ENCODE measurements at regions not wholly inside any gene's neighbourhood (a gene's known extent, or its start where the extent isn't known, plus 50 kb on each side); places are given as distances from the start of the nearest gene placed in this dataset.

GRCh38 chr4:132866616-132867015 lies 282.5 kb upstream of the PCDH10 start:
- TF ChIP-seq POLR2A (IDR thresholded peaks at IDR 0.05), result no peak
- no peak for TF ChIP-seq CTCF (IDR thresholded peaks at IDR 0.05 in 8 of 11, conservative IDR thresholded peaks at IDR 0.05 in 3 of 11)

Measured in spleen (tissue), 7 donors.